NOMO-1 (cell line): ENCODE measurements at regions not wholly inside any gene's neighbourhood (a gene's known extent, or its start where the extent isn't known, plus 50 kb on each side); places are given as distances from the start of the nearest gene placed in this dataset.

Source experiments
- DNase-seq, 2 experiments: peaks; one replicate each; lab custom pipeline; 2025; ENCODE audit not compliant: unreplicated experiment in 2 of 2; lab: John Stamatoyannopoulos, UW

DNA sequence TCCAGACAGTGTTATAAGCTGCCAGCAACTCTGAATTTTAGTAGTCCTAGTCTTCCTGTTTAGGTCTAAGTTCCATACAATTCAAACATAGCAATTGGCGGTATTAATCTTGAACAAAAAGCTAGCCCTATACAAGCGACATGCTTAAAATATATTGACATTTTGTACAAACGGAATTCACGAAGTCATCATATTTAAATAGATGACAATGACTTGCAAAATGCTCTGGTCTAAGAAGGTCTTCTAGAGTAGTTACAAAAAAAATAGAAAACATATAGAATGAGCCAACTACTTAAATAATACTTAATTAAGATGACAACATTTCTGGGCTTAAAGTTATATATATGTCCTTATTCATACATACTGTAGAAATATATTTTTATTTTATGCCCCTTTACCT is 446.6 kb downstream of the ANKRD7 start:
- no peak for DNase-seq

DNA sequence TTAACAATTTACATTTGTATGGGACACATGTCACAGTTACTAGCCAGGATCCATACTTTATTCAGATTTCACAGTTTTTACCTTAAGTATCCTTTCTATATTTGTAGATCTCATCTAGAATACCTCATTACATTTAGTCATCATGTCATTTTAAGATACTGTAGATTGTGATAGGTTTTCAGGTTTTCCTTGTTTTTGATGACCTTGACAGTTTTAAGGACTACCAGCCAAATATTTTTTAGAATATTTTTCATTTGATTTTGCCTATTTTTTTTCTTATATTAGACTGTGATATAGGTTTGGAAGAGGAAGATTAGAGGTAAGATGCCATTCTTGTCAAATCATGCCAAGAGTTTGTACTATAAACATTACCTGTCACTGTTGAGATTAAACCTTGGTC is 460.3 kb downstream of the ANKRD7 start:
- DNase-seq, result no peak

DNA sequence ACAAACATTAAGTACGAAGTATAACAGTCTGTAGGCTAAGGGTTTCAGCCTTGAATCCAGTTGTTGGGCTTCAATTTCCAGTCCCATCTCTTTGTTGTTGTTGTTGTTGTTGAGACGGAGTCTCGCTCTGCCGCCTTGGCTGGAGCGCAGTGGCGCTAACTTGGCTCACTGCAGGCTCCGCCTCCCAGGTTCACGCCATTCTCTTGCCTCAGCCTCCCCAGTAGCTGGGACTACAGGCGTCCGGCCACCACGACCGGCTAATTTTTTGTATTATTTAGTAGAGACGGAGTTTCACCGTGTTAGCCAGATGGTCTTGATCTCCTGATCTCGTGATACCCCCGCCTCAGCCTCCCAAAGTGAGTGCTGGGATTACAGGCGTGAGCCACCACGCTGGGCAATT is 464.9 kb downstream of the ANKRD7 start:
- no peak for DNase-seq

DNA sequence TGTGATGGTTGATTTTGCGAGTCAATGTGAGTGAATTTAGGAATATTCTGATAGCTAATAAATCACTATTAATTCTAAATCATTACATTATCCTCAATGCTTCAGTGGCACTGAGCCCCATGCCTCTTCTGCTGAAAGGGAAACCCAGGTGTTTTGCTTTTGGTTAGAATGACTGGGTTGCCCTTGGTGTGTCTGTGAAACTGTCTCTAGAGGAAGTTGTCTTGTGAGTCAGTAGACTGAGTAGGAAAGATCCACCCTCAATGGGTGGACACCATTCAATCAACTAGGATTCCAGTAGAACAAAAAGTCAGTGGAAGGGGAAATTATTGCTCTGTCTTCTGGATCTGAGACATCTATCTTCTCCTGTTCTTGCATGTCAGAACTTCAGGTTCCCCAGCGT is 472.4 kb downstream of the ANKRD7 start:
- DNase-seq, result no peak

DNA sequence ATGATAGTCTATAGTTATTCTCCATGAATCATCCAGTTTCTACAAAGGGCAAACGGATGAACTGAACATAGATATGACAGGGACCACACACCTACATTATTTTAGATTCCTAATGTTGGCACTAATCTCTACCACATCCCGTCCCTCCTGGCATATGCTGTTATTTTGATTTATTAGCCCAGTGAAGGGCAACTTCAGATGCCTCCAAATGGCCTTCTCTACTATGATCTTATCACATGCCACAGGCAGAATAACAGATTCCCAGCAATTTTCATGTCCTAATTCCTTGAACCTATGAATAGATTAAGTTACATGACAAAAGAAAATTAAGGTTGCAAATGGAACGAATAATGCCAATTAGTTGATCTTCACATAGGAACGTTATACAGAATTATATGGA is 474.7 kb downstream of the ANKRD7 start:
- no peak for DNase-seq

DNA sequence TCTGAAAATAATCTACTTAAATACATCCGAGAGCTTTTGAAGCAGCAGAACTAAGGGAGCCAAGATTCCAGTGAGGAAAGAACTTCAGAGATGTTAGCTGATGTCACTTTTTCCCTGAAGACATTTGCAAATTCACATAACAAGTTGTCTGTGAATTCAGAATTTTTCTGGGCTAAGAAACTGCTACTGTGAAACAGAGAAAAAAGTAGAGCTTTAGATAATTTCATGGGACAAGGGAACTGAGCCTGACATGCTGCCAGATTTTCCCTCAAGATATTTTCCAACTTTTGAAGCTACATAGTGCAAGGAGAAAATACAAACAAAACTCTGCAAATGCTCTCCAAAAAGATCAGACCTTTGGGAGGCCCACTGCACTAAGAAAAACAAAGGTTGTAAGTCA is 484.2 kb downstream of the ANKRD7 start:
- DNase-seq, result no peak

DNA sequence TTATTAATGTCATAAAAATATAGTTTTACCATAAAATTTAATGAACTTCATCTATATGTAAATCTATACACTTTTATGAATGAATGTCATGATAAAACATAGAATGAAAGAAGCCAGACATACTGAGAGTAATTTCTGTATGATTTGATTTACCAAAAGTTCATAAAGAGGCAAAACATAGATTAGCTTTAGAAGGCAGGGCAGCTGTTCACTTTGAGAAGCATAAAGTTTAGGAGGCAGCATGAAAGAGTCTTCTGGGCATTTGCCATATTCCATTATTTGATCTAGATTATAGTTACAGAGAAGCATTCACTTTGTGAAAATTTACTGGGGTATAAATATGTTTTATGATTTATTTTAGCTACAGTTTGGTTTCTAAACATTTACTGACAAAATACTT is 487.2 kb downstream of the ANKRD7 start:
- DNase-seq, result no peak

DNA sequence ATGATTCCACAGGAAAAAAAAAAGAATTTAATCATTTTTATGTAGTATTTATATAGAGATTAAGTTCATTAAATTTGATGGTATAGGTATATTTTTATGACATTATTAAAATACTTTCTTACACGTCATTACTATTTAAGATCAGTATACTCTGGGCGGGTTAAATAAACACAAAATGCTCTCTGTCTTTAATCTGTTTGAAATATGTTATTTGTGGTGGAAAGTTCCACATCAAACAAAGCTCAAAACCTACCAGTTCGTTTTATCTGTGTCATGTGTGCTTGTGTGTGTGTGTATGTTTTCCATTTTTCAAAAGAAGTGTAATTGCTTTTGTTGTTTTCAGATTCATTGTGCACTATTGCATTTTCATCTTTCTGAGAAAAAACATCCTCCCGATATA is 488.5 kb downstream of the ANKRD7 start:
- DNase-seq, result no peak

DNA sequence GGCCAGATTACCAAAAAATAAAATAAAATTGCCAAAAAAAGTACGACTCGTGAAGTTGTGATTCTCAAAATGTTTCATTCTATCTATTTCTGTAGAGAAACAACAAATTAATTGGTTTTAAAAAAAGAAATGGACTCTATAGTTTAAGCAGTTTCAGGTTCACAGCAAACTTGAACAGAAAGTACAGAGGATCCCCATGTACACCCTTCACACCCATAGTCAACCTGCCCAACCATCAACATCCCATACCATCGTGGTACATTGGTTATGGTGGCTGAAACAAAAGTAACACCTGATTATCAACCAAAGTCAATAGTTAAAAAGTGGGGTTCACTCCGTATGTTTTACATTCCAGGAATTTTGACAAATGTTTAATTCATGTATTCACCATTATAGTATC is 496.1 kb downstream of the ANKRD7 start:
- no peak for DNase-seq

DNA sequence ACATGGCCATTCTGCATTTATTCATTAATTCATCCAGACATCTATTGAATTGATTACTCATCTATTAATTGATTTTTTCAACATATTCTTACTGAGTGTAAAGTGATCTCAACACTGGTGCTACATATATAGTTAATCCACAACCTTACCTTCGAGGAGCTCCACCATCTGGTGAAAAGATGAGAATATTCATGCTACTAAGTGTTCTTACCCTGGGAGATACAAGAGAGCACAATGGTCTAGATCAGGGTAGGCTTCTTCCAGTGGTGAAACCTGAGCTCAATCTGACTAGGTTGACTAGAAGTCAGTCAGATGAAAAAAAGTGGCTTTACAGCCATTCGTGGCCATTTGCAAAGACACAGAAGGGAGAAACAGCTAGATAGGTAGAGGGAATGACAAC is 507.4 kb downstream of the ANKRD7 start:
- DNase-seq, result no peak

DNA sequence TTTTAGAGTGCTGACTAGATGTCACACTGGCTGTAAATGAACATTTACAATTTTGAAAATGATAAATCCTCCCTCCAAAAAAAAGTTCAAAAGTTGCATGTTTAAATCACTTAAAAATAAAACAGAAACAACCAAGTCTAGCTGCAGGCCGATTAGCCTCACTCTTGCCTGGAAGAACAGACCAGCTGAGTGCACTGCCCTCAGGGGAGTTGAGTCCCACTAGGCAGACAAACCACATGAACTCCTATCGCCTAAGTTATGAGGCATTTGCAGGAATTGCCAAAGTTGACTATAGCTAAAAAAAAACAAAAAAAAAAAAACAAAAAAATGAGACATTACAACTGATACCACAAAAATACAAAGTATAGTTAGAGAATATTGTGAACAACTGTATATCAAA is 510.0 kb downstream of the ANKRD7 start:
- DNase-seq, result no peak

DNA sequence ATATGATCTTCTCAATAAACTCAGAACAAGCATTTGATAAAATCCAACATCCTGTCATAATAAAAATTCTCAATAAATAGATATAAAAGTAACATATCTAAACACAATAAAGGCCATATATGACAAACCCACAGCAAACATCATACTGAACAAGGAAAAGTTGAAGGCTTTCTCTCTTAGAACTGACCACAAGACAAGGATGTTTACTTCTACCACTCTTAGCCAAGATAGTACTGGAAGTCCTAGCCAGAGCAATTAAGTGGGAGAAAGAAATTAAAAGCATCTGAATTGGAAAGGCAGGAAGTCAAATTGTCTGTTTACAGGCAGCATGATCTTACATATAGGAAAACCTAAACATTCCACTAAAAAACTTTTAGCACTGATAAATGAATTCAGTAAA is 510.9 kb downstream of the ANKRD7 start:
- DNase-seq, result no peak

DNA sequence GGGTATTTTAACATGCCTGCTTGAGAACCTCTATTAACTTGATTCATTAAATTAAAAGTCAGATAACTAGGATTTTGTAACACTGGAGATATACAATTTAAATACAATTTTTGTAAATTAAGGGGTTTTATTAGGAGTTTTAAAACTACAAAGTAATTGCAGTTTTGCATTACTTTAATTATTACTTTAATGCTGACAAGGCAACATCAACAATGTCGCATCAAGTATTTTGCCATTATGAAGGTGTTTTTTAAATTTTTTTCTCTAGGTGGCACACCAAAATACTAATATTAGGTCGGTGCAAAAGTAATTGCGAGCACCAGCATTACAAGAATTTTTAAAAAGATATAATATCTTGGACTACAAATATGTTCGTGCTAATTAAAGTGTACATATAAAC is 513.4 kb downstream of the ANKRD7 start:
- DNase-seq, result no peak

DNA sequence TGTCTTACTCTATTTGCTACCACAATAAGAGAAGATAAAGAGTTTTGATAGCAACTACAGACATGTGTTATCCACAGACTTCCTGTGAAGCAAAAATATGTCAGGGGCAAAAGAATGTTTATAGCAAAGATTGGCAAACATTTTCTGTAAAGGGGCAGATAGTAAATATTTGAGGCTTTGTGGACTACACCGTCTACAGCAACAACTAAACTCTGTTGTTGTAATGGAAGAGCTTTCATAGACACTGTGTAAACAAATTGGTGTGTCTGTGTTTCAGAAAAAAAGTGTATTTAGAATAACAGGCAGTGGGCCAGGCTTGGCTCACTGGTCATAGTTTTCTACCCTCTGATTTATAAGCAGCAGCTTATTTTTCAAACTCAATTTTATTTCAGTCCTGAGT is 521.4 kb downstream of the ANKRD7 start:
- no peak for DNase-seq

DNA sequence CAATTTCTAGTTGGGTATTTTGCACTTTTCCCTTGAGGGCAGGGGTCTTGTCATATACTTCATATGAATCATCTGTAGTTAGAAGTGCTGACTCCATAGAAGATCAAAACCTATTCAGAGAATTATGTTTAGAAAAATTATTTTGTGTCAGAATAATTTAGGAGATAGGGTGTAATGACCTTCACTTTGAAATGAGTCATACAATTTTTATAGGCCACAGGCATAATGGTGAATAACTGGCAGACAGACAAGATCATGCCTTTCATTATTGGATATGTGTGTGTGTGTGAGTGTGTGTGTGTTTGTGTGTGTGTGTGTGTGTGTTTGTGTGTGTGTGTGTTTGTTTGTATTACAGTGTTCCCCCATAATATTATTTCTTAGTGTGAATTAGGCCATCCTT is 523.0 kb downstream of the ANKRD7 start:
- DNase-seq, result no peak

DNA sequence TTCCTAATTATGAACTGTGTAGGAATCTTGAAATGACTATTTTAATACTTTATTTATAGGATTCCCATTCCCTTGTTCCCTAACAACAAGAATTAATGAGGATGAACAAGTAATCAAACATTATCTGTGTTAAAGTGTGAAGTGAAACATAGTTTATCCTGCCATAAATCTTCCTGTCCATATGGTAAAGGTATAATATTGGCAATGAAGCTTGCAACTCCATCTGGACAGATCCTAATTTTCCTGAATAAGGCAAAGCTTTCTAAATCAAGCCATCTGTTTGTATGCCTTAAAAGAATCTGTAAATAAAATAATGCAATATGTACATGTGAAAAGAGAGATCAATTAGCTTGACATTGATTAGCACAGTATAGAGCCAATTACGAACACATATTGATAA is 529.0 kb downstream of the ANKRD7 start:
- DNase-seq, result no peak

DNA sequence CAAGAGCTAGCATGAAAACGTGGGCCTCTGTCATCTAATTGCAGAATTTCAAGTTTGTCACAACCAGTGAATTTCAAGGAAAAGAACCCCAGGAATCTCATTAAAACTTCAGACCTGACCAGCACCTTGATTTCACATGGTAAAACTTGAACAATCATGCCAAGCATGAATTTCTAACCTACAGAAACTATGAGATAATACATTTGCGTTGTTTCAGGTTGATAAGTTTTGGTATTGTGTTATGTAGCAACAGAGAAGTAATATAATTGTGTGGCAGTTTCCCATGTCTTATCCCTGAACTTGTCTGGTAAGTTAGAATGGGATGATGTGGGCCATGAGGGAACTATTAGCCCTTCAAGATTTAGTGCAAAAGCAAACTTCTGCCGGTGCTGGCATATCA is 530.1 kb downstream of the ANKRD7 start:
- DNase-seq, result no peak

DNA sequence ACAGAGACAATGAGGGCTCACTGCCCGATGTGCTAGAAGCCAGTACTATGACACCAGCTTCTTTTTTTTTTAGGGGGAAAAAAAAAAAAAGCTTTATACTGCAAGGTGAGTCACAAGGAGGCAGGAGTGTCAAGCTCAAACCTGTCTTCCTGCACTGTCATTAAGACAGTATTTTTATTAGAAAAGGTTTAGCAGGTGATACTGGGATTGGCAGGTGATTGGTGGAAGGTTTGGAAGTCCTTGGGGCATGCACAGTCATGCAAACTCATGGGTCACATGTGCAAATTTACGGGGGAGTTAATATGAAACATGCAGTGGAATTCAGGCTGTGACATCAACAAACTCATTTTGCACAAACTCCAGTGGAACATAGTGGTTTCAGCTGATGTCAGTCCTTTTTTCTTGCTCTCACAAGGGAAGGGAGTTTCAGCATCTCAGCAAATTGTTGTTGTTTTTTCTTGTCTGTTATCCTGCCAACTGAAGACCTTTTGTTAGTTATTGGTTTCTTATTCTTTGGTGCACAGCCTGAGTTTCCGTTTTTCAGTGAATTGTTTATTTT is 530.6 kb downstream of the ANKRD7 start:
- DNase-seq, result no peak

DNA sequence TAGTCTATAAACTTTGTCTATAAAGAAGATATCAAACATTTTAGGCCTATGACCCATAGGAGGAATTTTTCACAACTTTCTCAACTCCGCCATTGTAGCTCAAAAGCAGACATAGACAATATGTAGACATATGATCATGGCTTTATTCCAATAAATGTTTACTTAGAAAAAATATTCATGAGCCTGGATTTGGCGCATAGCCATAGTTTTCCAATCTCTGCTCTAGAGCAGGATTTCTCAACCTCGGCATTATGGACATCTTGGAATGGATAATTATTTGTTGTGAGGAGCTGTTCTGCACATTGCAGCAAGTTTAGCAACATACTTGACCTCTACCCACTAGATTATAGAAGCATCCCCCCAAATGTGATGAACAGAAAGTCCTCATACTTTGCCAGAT is 532.6 kb downstream of the ANKRD7 start:
- DNase-seq, result no peak

DNA sequence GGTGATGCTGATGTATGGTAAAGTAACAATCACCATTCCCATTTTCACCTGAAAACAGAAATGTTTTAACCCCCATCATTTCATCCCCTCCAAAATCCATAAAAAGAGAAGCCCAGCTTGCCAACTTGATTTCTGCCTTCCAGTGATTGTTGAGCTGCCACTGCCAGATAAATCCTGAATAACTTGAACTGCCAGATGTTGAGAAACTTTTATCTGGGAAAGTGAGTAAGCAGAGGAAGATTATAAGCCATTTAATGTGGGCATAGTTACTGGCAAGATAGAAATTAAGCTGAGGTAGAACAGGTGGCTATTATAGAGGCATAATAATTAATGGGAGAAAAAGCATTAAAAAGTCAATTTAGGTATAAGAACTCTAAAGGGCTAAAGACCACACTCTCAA is 534.1 kb downstream of the ANKRD7 start:
- no peak for DNase-seq

DNA sequence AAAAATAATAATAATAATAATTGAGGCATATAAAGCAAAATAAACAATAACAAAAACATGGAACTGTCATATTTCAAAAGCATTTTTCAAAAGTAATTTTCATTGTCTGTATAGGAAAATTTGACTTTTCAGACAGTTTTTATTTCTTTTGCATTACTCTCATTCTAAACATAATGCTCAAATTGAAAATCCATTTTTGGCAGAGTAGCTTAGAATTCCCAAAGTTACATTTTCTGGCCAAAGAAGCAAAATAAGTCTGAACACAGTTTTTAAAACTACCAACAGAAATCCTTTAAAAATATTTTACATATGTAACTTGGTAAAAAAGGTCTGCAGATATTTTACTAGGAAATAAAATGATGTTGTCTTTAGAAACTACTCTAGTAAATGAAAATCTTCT is 535.4 kb downstream of the ANKRD7 start:
- no peak for DNase-seq

DNA sequence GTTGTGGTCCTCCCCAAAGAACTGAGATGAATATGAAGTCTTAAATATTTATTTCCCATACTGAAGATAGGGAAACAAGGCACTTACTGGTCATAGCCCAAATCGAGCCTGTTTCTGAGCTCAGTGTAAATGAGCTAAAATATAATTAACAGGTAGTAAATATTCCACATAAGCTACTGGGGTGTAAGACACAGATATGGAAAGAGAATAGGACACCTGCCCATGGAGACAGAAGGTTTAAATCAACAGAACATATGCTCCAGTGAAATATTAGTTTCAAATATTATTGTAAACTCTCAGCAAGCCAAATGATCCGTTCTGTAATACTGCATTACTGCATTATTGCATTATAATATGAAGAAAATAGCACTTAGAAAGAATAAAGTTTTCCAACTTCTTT is 537.9 kb downstream of the ANKRD7 start:
- no peak for DNase-seq

DNA sequence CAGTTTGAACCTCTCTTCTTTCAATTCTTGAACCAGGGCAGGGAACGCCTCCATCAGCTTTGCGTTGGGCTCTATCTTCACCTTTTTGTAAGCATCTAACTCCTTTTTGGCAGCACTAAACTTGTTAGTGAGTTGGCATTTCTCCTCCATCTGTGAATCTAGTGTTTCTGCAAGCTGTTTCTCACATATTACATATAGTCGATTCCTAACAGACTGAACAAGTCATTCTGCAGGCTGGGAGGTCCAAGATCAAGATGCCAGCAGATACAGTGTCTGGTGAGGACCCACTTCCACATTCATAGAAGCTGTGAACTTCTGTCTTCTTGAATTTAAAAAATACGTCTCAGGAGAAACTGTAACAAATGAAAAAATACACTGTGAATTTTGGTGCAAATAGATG is 539.7 kb downstream of the ANKRD7 start:
- DNase-seq, result no peak

DNA sequence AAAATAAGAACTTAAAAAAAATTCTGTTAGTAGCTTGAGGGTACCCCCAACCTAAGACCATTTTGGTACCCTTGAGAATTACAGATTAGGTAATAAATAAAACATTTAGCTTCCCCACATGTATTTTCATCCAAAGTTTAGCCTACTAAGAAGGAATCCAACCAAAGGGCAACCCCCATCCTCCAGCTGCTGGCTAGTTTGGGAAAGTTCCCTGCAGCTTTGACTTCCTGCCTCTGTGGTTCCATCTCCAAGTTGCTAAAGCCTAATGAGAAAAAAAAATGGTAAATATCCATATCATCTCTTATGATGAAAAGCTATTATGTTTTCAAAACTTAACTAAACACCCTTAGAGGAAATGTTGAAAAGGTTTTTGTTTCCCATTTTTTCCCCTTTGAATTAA is 547.2 kb downstream of the ANKRD7 start:
- DNase-seq, result no peak
